Keratinocyte (primary cell): ENCODE measurements at regions not wholly inside any gene's neighbourhood (a gene's known extent, or its start where the extent isn't known, plus 50 kb on each side); places are given as distances from the start of the nearest gene placed in this dataset.

Experiments
- EZH2 ChIP-seq: IDR thresholded peaks from one replicate; pipeline ENCODE4 v1.6.1; 2012; ENCODE audit warnings: inconsistent platforms, mild to moderate bottlenecking, low read length, moderate library complexity
- TF ChIP-seq, protein P1 (sequence below), 3 experiments: IDR thresholded peaks in 1 of 3; conservative IDR thresholded peaks in 1 of 3; optimal IDR thresholded peaks in 1 of 3; 2 replicates in 2 of 3; 3 replicates in 1 of 3; pipeline versions ENCODE3 to v1.5.1; 2011; ENCODE audit warnings: low read length in 3 of 3, mild to moderate bottlenecking in 3 of 3, moderate library complexity in 2 of 3, control low read depth in 1 of 3, inconsistent platforms in 1 of 3; ENCODE audit not compliant: insufficient read depth in 2 of 3; ENCODE audit errors: extremely low read depth in 1 of 3

GRCh38 chr10:44860811-44861736 is 50.1 kb upstream of the TMEM72 start:
- TF ChIP-seq, protein P1, sequence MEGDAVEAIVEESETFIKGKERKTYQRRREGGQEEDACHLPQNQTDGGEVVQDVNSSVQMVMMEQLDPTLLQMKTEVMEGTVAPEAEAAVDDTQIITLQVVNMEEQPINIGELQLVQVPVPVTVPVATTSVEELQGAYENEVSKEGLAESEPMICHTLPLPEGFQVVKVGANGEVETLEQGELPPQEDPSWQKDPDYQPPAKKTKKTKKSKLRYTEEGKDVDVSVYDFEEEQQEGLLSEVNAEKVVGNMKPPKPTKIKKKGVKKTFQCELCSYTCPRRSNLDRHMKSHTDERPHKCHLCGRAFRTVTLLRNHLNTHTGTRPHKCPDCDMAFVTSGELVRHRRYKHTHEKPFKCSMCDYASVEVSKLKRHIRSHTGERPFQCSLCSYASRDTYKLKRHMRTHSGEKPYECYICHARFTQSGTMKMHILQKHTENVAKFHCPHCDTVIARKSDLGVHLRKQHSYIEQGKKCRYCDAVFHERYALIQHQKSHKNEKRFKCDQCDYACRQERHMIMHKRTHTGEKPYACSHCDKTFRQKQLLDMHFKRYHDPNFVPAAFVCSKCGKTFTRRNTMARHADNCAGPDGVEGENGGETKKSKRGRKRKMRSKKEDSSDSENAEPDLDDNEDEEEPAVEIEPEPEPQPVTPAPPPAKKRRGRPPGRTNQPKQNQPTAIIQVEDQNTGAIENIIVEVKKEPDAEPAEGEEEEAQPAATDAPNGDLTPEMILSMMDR (optimal IDR thresholded peaks at IDR 0.05 in 1 of 3, IDR thresholded peaks at IDR 0.05 in 1 of 3, conservative IDR thresholded peaks at IDR 0.05 in 1 of 3; ENCODE audit: extremely low read depth in 1 of 3, insufficient read depth in 2 of 3, low read length in 3 of 3): no peak
- TF ChIP-seq EZH2: no peak
